HepG2 (cell line): ENCODE measurements at regions not wholly inside any gene's neighbourhood (a gene's known extent, or its start where the extent isn't known, plus 50 kb on each side); places are given as distances from the start of the nearest gene placed in this dataset.

ENCODE experiments used
- ATAD3A ChIP-seq: sonication (generic); formaldehyde crosslinking; IDR thresholded peaks from 2 replicates; pipeline ENCODE4 v1.4.0; 2020; ENCODE audit warnings: missing genetic modification reagents
- CCDC6 ChIP-seq: sonication (generic); formaldehyde crosslinking; IDR thresholded peaks from 2 replicates; pipeline ENCODE4 v1.8.1; 2022; ENCODE audit warnings: mild to moderate bottlenecking, missing genetic modification reagents, moderate library complexity
- CHCHD3 ChIP-seq: sonication (generic); formaldehyde crosslinking; IDR thresholded peaks from 2 replicates; pipeline ENCODE4 v1.8.0; 2022; ENCODE audit warnings: mild to moderate bottlenecking, missing genetic modification reagents, moderate library complexity
- GPBP1L1 ChIP-seq: sonication (generic); formaldehyde crosslinking; IDR thresholded peaks from 2 replicates; pipeline ENCODE4 v1.5.0; 2020; ENCODE audit warnings: mild to moderate bottlenecking, missing genetic modification reagents
- KLF11 ChIP-seq: IDR thresholded peaks from 2 replicates; pipeline ENCODE4 v1.6.1; 2016; ENCODE audit warnings: missing compliant biosample characterization
- MAZ ChIP-seq, 2 experiments: sonication (generic) in 1 of 2; formaldehyde crosslinking in 1 of 2; IDR thresholded peaks; 2 replicates each; pipeline versions ENCODE4 v1.5.0 to v1.6.1; 2012 to 2020; ENCODE audit warnings: low read depth in 2 of 2, mild to moderate bottlenecking in 2 of 2, borderline replicate concordance in 1 of 2, improper control_type of control experiment in 1 of 2, low read length in 1 of 2, missing genetic modification reagents in 1 of 2, moderate library complexity in 1 of 2
- NR2C2 ChIP-seq: sonication (generic); formaldehyde crosslinking; IDR thresholded peaks from 2 replicates; pipeline ENCODE4 v1.4.0; 2020; ENCODE audit warnings: missing genetic modification reagents, mild to moderate bottlenecking, moderate library complexity, borderline replicate concordance
- NR2F6 ChIP-seq, 2 experiments: IDR thresholded peaks; 2 replicates each; pipeline ENCODE4 v1.6.1; 2016; ENCODE audit warnings: antibody characterized with exemption in 1 of 2, mild to moderate bottlenecking in 1 of 2
- RNF2 ChIP-seq: fragments of 450-650 bp; conservative IDR thresholded peaks from 2 replicates; pipeline ENCODE4 v1.6.1; 2016; ENCODE audit warnings: low read depth
- RXRA ChIP-seq: sonication (generic); formaldehyde crosslinking; IDR thresholded peaks from 2 replicates; pipeline ENCODE4 v1.5.1; 2020; ENCODE audit warnings: missing genetic modification reagents
- SP1 ChIP-seq, 2 experiments: fragments of 450-650 bp in 1 of 2; sonication (generic) in 1 of 2; formaldehyde crosslinking in 1 of 2; IDR thresholded peaks; 2 replicates each; pipeline versions ENCODE4 v1.4.0 to v1.6.1; 2016 to 2020; ENCODE audit warnings: missing genetic modification reagents in 1 of 2
- TEF ChIP-seq: sonication (generic); formaldehyde crosslinking; IDR thresholded peaks from 2 replicates; pipeline ENCODE4 v1.5.0; 2020; ENCODE audit warnings: missing genetic modification reagents
- TERF1 ChIP-seq: sonication (generic); formaldehyde crosslinking; IDR thresholded peaks from 2 replicates; pipeline ENCODE4 v1.8.0; 2022; ENCODE audit warnings: mild to moderate bottlenecking, missing genetic modification reagents, moderate library complexity
- THAP11 ChIP-seq: IDR thresholded peaks from 2 replicates; pipeline ENCODE4 v1.6.1; 2016; ENCODE audit warnings: missing biosample characterization, missing genetic modification reagents
- THYN1 ChIP-seq: sonication (generic); formaldehyde crosslinking; IDR thresholded peaks from 2 replicates; pipeline ENCODE4 v1.8.1; 2023; ENCODE audit warnings: low read depth, mild to moderate bottlenecking, moderate library complexity, missing genetic modification reagents, borderline replicate concordance
- ZNF251 ChIP-seq: sonication (generic); formaldehyde crosslinking; IDR thresholded peaks from 2 replicates; pipeline ENCODE4 v1.9.0; 2021; ENCODE audit warnings: mild to moderate bottlenecking, missing genetic modification reagents
- ZNF317 ChIP-seq: sonication (generic); formaldehyde crosslinking; IDR thresholded peaks from 2 replicates; pipeline ENCODE4 v1.5.0; 2020; ENCODE audit warnings: mild to moderate bottlenecking, missing genetic modification reagents
- ZNF574 ChIP-seq: sonication (generic); formaldehyde crosslinking; IDR thresholded peaks from 2 replicates; pipeline ENCODE4 v1.4.0; 2020; ENCODE audit warnings: missing genetic modification reagents
- ZNF616 ChIP-seq: sonication (generic); formaldehyde crosslinking; IDR thresholded peaks from 2 replicates; pipeline ENCODE4 v1.5.0; 2020; ENCODE audit warnings: low read depth, mild to moderate bottlenecking, missing genetic modification reagents
- ZNF891 ChIP-seq: sonication (generic); formaldehyde crosslinking; IDR thresholded peaks from 2 replicates; pipeline ENCODE4 v1.5.0; 2020; ENCODE audit warnings: mild to moderate bottlenecking, missing genetic modification reagents

GRCh38 chr14:101706509-101707067 is 54.9 kb upstream of the PPP2R5C start (continued):
- TF ChIP-seq ZNF574 (CRISPR knock-in tag) (no peak), ZNF317 (no peak), ZNF891 (CRISPR knock-in tag) (0 out of 2 replicates have a peak, but pooled peaks have one; percentile 17), RNF2 (peak; percentile 79; the same call in 1 of the 2 replicates), GPBP1L1 (no peak), RXRA (peak; percentile 65; the same call in 1 of the 2 replicates), THAP11 (peak; percentile 44; the same call in 1 of the 2 replicates), ZNF251 (CRISPR knock-in tag) (no peak), KLF11 (CRISPR knock-in tag) (no peak), ZNF616 (CRISPR knock-in tag) (peak; percentile 93; the same call in 1 of the 2 replicates), MAZ (IDR thresholded peaks at IDR 0.05; ENCODE audit: borderline replicate concordance, low read depth, low read length) (no peak), MAZ (CRISPR knock-in tag; IDR thresholded peaks at IDR 0.05; ENCODE audit: low read depth) (0 out of 2 replicates have a peak, but pooled peaks have one; percentile 27), SP1 (IDR thresholded peaks at IDR 0.05) (no peak), SP1 (CRISPR knock-in tag; IDR thresholded peaks at IDR 0.05) (no peak; the same call in 1 of the 2 replicates), THYN1 (CRISPR knock-in tag) (no peak), CCDC6 (CRISPR knock-in tag) (no peak; the same call in 1 of the 2 replicates), ATAD3A (CRISPR knock-in tag) (no peak), NR2F6 (IDR thresholded peaks at IDR 0.05) (peak; percentile 69), NR2F6 (CRISPR knock-in tag; IDR thresholded peaks at IDR 0.05) (peak; percentile 80; the same call in 1 of the 2 replicates), CHCHD3 (no peak), NR2C2 (CRISPR knock-in tag) (peak; percentile 86), TERF1 (CRISPR knock-in tag) (no peak), TEF (CRISPR knock-in tag) (no peak)
